Fibroblast of lung (primary cell): ENCODE measurements at regions not wholly inside any gene's neighbourhood (a gene's known extent, or its start where the extent isn't known, plus 50 kb on each side); places are given as distances from the start of the nearest gene placed in this dataset.

ENCODE experiments used
- CTCF ChIP-seq, 2 donors: IDR thresholded peaks in 1 of 2; conservative IDR thresholded peaks in 1 of 2; 1 replicate in 1 of 2; 2 replicates in 1 of 2; pipeline ENCODE4 v1.5.1; 2011 to 2012; ENCODE audit warnings: low read length in 2 of 2, control low read depth in 1 of 2, inconsistent platforms in 1 of 2, low read depth in 1 of 2, mild to moderate bottlenecking in 1 of 2
- EZH2 ChIP-seq: IDR thresholded peaks from 2 replicates; pipeline ENCODE4 v1.5.1; 2012; ENCODE audit warnings: low read length, control low read depth, mild to moderate bottlenecking; ENCODE audit errors: missing control alignments

- no peak for TF ChIP-seq CTCF (conservative IDR thresholded peaks at IDR 0.05 in 1 of 2, IDR thresholded peaks at IDR 0.05 in 1 of 2; ENCODE audit: low read depth in 1 of 2, low read length in 2 of 2)
- no peak for TF ChIP-seq EZH2
Observed at GRCh38 chr11:91755951-91756707, 468.5 kb upstream of the FAT3 start.
